Gastrocnemius medialis (tissue), 4 donors: ENCODE measurements at regions not wholly inside any gene's neighbourhood (a gene's known extent, or its start where the extent isn't known, plus 50 kb on each side); places are given as distances from the start of the nearest gene placed in this dataset.

Experiments used
- ATAC-seq, 2 donors: fragments of 150-250 bp; one replicate each; pipeline ENCODE4 v1.9.1; 2016
- DNase-seq, 2 donors: peaks; one replicate each; pipeline ENCODE4 v3.0.0-alpha.2; 2019
- H3K27ac ChIP-seq, 4 donors: fragments of 200-600 bp; sonication (generic); 1 replicate in 1 of 4; 2 replicates in 3 of 4; pipeline ENCODE4 v1.5.1; 2016 to 2018; ENCODE audit warnings: mild to moderate bottlenecking in 2 of 4, moderate library complexity in 1 of 4
- H3K27me3 ChIP-seq, 3 donors: fragments of 200-600 bp; sonication (generic) in 2 of 3; 1 replicate in 1 of 3; 2 replicates in 2 of 3; pipeline versions ENCODE4 v1.5.1 to v1.6.0; 2016 to 2019; ENCODE audit warnings: mild to moderate bottlenecking in 1 of 3, moderate library complexity in 1 of 3
- H3K36me3 ChIP-seq, 2 donors: fragments of 200-600 bp; sonication (generic) in 1 of 2; one replicate each; pipeline ENCODE4 v1.5.1; 2017 to 2018
- H3K4me1 ChIP-seq, 2 donors: fragments of 200-600 bp; sonication (generic) in 1 of 2; one replicate each; pipeline ENCODE4 v1.5.1; 2016 to 2017; ENCODE audit warnings: mild to moderate bottlenecking in 2 of 2
- H3K4me3 ChIP-seq, 4 donors: fragments of 200-600 bp; sonication (generic) in 3 of 4; 1 replicate in 1 of 4; 2 replicates in 3 of 4; pipeline ENCODE4 v1.5.1; 2016 to 2019; ENCODE audit warnings: mild to moderate bottlenecking in 2 of 4
- H3K9me3 ChIP-seq, 3 donors: fragments of 200-600 bp; sonication (generic) in 2 of 3; 1 replicate in 1 of 3; 2 replicates in 2 of 3; pipeline ENCODE4 v1.5.1; 2016 to 2019
- POLR2A ChIP-seq, 2 donors: fragments of 450-650 bp; IDR thresholded peaks; one replicate each; pipeline ENCODE4 v1.6.1; 2017; ENCODE audit warnings: antibody characterized with exemption in 2 of 2, mild to moderate bottlenecking in 2 of 2, moderate library complexity in 2 of 2
- in situ Hi-C, 4 donors: fragments of 200-750 bp; cut with MboI; loops; one replicate each; pipeline versions ENCODE4 v1.15.0 to v1.8.0; 2017; ENCODE audit warnings: low sequenced_read_pairs in 4 of 4
- intact Hi-C: fragments of 100-400 bp; cut with DNase I; formaldehyde crosslinking; loops from one replicate; pipeline ENCODE4 v1.15.1; 2023; ENCODE audit warnings: low total_unique reads
- TF ChIP-seq, protein P1 (sequence below), 5 experiments: fragments of 450-650 bp in 3 of 5; fragments of 200-600 bp in 2 of 5; sonication (generic) in 2 of 5; IDR thresholded peaks in 4 of 5; conservative IDR thresholded peaks in 1 of 5; 1 replicate in 4 of 5; 2 replicates in 1 of 5; pipeline ENCODE4 v1.5.1; 2016 to 2019; ENCODE audit warnings: antibody characterized with exemption in 5 of 5, mild to moderate bottlenecking in 3 of 5, moderate library complexity in 3 of 5

DNA sequence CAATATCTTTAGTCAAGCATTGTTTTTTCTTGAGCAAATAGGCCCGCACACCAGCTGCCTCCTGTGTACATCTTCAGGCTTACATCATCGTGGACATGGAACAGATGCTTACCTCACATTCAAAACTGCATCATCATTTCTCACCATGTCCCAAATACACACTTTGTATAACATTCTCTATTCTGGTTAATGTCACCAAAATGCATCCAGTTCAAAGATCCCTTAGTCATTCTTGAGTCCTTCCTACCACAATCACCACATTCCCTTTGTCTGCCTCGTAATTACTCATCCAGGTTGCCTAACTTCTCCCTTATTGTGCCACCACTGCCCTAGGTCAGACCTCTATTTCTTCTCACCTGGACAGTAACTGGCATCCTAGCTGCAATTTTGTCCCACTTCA is 373.7 kb upstream of the GALNT5 start:
- H3K9me3 ChIP-seq = no peaks in the 10 kb centered on the region
- no peaks in the 10 kb centered on the region for H3K36me3 ChIP-seq
- ATAC-seq (no peak), DNase-seq (no peak)
- no peaks in the 10 kb centered on the region for H3K27me3 ChIP-seq
- intact Hi-C loops (no loop called here), in situ Hi-C loops (no loop called here)
- no peak overlapping the region for H3K4me3 ChIP-seq
- TF ChIP-seq, protein P1, sequence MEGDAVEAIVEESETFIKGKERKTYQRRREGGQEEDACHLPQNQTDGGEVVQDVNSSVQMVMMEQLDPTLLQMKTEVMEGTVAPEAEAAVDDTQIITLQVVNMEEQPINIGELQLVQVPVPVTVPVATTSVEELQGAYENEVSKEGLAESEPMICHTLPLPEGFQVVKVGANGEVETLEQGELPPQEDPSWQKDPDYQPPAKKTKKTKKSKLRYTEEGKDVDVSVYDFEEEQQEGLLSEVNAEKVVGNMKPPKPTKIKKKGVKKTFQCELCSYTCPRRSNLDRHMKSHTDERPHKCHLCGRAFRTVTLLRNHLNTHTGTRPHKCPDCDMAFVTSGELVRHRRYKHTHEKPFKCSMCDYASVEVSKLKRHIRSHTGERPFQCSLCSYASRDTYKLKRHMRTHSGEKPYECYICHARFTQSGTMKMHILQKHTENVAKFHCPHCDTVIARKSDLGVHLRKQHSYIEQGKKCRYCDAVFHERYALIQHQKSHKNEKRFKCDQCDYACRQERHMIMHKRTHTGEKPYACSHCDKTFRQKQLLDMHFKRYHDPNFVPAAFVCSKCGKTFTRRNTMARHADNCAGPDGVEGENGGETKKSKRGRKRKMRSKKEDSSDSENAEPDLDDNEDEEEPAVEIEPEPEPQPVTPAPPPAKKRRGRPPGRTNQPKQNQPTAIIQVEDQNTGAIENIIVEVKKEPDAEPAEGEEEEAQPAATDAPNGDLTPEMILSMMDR (IDR thresholded peaks at IDR 0.05 in 4 of 5, conservative IDR thresholded peaks at IDR 0.05 in 1 of 5) = no peak
- no peak for TF ChIP-seq POLR2A (IDR thresholded peaks at IDR 0.05)
- no peaks in the 10 kb centered on the region for H3K4me1 ChIP-seq
- no peak overlapping the region for H3K27ac ChIP-seq

DNA sequence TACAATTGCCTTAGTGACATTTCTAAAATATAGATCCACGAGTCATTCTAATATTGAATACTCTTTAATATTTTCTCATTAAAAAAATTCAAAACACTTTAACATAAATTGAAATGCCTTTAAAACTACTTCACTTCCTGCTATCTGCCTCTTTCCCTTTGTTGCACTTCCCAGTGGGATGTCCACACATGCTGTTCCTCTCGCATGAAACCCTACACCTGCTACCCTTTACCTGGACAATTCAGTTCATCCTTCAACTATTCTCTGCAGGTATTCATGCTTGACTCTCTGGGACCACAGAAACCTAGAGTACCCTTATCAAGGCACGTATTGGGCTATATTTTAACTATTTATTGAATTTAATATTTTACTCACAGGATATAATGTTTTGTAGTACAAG is 373.3 kb upstream of the GALNT5 start:
- H3K9me3 ChIP-seq = no peaks in the 10 kb centered on the region
- TF ChIP-seq, protein P1 (IDR thresholded peaks at IDR 0.05 in 4 of 5, conservative IDR thresholded peaks at IDR 0.05 in 1 of 5) = no peak
- TF ChIP-seq POLR2A (IDR thresholded peaks at IDR 0.05) = no peak
- no peaks in the 10 kb centered on the region for H3K36me3 ChIP-seq
- H3K27ac ChIP-seq = no peak overlapping the region
- in situ Hi-C loops = no loop called here
- no peaks in the 10 kb centered on the region for H3K4me1 ChIP-seq
- no peak for DNase-seq
- intact Hi-C loops = no loop called here
- no peak overlapping the region for H3K4me3 ChIP-seq
- ATAC-seq = no peak
- no peaks in the 10 kb centered on the region for H3K27me3 ChIP-seq

DNA sequence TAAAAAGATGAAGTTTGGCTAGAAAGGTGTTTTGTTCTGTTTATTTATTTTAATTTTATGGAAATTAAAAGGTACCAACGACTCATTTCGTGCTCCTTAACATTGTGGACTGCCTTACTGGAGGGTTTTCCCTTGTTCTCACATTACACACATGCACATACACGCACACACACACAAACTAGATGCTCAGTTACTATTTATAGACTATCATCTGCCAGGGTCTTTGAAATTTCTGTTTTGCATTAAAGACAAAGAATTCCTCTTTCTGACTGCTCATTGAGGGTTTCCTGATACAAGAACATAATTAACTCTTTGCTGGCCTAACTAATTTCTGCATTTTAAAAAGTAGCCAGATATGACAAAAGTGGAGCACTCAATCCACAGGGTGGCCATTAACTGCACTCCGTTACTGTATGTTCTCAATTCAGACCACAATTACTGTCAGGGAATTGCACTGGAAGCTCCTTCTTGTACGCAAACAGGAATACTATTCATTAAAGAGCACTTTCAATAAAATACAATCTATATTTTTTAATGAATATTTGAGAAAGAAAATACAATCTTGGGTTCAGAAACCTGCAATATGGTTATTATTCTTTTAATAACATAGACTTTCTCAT is 366.9 kb upstream of the GALNT5 start:
- no peak overlapping the region for H3K27ac ChIP-seq
- in situ Hi-C loops = no loop called here
- H3K9me3 ChIP-seq = no peaks in the 10 kb centered on the region
- H3K4me1 ChIP-seq = peaks cover 8 to 13% of the 10 kb centered on the region in 2 donors
- ATAC-seq (no peak), DNase-seq (no peak)
- H3K27me3 ChIP-seq = no peaks in the 10 kb centered on the region
- intact Hi-C loops = no loop called here
- no peaks in the 10 kb centered on the region for H3K36me3 ChIP-seq
- H3K4me3 ChIP-seq = no peak overlapping the region
- TF ChIP-seq, protein P1 (IDR thresholded peaks at IDR 0.05 in 4 of 5, conservative IDR thresholded peaks at IDR 0.05 in 1 of 5) = no peak
- no peak for TF ChIP-seq POLR2A (IDR thresholded peaks at IDR 0.05)

DNA sequence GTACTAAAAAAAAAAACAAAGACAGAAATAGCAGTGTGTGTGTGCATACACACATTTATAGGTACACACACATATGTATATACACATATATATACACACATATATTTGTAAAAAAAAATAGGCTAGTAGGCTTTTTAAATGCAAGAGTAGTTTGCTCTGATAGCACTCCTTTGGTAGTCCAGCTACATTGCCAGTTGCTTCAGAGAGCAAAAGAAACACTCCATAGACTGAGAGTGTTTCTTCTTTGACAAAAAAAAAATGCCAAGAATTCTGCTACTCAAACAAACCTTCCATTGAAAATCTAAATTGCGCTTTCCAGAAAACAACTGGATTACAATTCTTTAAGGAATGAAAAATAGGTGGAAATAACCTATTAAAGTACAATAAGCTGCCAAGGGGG is 365.9 kb upstream of the GALNT5 start:
- Histone ChIP-seq H3K27me3 (no peaks in the 10 kb centered on the region), H3K4me3 (no peak overlapping the region), H3K27ac (no peak overlapping the region), H3K4me1 (peaks cover 8 to 13% of the 10 kb centered on the region in 2 donors), H3K9me3 (no peaks in the 10 kb centered on the region), H3K36me3 (no peaks in the 10 kb centered on the region)
- DNase-seq (no peak), ATAC-seq (no peak)
- TF ChIP-seq, protein P1 (IDR thresholded peaks at IDR 0.05 in 4 of 5, conservative IDR thresholded peaks at IDR 0.05 in 1 of 5) = no peak
- TF ChIP-seq POLR2A (IDR thresholded peaks at IDR 0.05) = no peak
- in situ Hi-C loops = no loop called here
- intact Hi-C loops = no loop called here
